ENCODE measurements at regions not wholly inside any gene's neighbourhood (a gene's known extent, or its start where the extent isn't known, plus 50 kb on each side); places are given as distances from the start of the nearest gene placed in this dataset.

DNA sequence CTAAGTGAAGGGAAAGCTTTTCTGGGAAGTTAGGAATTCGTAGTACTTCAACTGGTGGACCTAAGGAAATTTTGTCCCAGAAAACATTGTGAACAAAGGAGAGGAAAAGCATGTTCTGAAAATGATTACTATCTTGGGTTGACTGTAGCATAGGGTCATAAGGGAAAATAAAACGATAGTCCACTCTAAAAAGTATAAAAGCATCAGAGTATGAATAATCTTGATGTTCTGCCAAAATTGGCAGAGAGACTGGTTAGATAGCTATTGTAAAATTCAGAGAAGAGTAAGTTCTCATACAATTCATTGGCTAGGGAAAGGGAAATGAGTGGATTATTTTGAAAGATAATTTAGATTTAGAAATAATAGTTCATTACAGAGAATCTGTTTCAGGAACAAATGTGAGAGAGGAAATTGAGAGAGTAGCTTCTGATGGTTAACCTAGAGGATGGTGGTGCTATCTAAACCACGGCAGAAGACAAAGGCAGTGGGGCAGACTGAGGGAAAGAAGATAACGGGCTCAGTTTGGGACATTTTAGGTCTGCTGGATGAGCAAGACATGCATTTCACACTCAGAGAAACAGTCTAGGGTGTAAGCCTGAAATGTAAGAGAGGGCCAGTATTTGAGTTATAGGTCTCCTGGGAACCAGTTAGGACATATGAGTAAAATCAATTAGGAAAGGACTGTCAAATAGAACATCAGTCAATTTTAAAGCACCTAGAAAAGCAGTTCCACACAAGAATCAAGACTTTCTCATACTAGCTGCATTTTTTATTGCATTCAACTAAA lies 799.3 kb upstream of the CXADR start:
- DNase-seq (ENCODE audit: missing footprints) (no peak), ATAC-seq (no peak)
- intact Hi-C loops (cut with DNase I): no loop called here

DNA sequence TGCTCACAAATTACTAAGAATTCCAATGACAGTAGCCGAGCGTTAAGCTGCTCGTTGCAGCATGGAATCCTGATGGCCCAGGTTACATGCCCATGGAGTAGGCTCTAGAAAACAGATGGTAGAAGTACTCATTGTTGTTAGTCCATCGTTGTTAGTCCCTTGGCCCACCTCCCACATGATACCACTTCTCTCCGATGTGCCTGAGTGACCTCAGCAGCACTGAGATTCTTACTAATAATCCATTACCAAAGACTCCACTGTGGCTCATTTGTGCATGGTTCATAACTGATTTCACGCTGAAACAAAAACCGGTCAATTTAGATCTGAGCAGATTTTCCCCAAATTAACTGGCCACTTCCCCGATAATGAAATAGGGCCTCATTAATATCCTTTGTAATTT lies 772.3 kb upstream of the CXADR start:
- ATAC-seq: no peak
- intact Hi-C loops (cut with DNase I): no loop called here
- DNase-seq (ENCODE audit: missing footprints): no peak

DNA sequence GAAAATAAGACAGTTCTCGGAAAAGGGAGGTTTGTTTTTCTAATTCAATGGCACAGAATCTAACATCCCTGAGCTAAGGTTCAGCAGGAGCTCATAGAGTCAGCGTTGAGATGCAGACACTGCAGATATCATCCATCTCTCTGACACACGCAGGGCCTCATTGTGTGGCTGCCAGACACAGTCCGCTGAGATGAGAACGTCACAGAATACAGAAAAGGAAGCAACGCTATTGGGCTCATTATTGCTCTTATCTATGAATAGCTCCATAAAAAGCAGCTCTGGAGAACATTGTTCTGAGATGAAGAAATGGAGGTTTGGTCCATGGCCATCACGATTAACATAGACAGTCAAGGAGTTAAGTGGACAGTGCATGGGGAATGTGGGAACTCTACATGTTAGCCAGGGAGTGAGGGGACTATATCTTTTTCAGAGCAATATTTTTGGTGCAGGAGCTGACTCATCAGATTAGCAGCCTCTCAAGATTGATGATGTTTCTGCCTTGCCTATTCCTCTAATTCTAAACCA lies 771.6 kb upstream of the CXADR start:
- peak; percentile 87 for ATAC-seq
- DNase-seq (ENCODE audit: missing footprints): peak; percentile 62
- intact Hi-C loops (cut with DNase I): no loop called here

DNA sequence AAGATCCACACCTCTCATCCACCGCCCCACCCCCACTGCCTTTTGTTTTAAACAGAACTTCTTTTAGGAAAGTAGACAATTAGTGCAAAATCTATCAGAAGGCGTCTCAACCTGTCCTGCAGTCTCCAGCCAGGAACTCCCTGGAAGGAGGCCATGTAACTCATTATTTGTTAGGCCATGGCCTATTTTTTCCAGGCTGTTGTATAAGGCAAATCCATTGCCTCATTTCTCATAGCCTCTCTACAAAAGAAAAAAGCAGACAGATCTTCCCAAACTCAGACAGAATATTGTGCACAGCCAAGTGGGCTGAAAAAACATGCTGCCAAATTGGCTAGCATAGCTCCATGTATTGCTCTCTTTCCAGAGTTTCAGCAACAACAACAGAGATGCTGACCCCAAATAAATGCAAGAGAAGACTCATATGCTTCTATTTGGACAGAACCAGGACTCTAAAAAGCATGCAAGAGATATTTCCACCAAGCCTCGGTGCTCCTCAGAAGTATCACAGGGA lies 770.7 kb upstream of the CXADR start:
- DNase-seq (ENCODE audit: missing footprints): no peak
- intact Hi-C loops (cut with DNase I): no loop called here
- peak; percentile 89 for ATAC-seq

DNA sequence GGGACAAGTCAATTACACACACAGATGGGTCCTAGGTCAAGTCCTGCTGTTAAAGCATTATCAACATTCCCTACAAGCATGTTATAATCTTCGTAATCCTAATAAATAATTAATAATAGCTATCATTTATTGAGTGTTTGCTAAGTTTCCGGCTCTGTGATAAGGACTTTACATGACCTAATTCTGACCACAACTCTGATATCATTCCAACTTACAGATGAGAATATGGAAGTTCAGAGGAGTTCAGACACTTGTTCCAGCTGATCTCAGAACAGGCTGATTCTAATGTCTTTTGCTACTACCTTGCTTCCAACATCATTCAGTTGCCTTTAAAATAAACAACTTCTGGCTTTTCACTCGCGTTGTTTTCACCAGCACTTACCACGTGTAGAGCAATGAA lies 770.1 kb upstream of the CXADR start:
- DNase-seq (ENCODE audit: missing footprints): no peak
- ATAC-seq: no peak
- intact Hi-C loops (cut with DNase I): no loop called here

DNA sequence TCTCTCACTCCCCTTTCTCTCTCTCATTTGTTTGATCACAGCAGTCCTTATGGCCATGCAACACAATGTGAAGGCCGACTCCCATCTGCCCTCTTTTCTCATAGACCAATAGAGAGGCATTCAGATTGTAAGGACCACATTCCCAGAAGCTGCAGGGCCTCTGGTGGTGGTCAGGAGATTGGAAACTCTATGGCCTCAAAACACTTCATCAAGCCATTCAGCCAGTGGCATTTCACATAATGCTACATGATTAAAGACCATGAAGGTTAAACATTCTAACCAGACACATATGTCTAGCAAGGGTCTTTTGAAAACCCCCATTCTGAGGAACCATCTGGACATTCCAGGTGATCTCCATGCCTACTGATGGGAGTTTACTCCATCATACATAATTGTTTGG lies 769.5 kb upstream of the CXADR start:
- DNase-seq (ENCODE audit: missing footprints) (no peak), ATAC-seq (no peak)
- intact Hi-C loops (cut with DNase I): no loop called here

DNA sequence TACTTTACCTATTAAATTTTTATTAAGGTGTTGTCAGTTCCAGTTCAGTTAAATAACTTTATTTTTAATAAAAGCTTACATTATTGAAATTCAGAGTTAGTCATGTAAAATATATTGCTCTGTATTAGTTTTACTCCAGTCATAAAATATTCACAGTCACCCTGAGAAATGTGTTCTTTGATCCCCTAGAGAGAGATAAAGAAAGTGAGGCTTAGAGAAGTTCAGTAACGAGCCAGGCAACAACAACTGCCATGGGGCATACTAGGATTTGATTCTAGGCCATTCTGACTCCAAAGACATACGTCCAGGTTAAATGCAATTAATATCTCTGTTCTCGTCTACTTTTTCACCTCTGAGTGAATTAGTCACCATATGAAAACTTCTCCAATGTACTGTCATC lies 761.9 kb upstream of the CXADR start:
- DNase-seq (ENCODE audit: missing footprints): no peak
- intact Hi-C loops (cut with DNase I): no loop called here
- ATAC-seq: no peak

DNA sequence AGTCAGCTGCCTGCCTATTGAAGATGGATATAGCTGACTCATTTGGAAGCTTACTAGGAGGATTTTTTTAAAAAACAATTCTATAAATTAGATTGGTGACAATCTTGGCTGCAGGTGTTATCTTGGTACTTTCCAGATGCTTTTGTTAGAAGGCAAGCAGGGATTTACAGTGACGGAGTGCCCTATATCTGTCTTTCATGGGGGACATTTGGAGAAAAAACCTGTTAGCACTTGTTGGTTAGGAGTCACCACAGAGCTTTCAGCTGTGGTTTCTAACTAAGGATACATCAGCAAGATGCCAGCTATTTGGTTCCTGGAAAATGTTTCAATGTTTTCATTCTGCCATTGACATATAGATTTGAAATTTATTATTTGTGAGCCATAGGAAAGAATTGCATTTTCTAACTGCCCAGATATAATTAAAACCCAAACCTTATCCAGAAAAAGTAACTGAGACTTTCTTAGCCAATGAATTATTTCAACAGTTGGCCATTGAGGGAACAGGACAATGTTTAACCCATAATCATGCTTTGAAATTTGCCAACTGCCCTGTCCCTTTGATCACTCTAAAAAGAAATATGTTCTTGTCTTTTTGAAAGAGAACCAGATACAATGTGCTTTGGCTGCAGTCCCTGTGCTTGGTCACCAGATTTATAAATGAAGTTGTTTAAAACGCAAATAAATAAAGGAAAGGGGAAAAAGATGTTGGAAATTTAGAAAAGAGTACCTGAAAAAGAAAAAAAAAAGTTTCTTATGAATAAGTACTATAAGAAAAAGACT lies 761.0 kb upstream of the CXADR start:
- intact Hi-C loops (cut with DNase I): no loop called here
- ATAC-seq: no peak
- DNase-seq (ENCODE audit: missing footprints): no peak

DNA sequence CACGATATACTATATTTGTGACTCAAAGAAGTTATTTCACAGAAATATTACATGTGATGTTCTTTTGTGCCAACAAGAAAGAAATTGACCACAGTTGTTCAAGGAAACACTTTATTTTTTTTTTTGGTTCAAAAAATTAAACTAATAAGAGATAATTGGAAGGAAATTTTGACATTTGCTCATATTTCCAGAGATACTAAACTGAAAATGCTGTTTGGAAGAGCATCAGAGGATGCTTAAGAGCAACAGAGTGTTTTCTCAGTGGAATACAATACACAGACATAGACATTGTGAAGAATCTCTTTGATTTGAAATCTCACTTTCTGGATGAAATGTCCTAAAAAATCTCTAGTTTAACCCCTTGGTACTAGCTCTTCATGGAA lies 760.4 kb upstream of the CXADR start:
- ATAC-seq: no peak
- intact Hi-C loops (cut with DNase I): no loop called here
- DNase-seq (ENCODE audit: missing footprints): no peak

DNA sequence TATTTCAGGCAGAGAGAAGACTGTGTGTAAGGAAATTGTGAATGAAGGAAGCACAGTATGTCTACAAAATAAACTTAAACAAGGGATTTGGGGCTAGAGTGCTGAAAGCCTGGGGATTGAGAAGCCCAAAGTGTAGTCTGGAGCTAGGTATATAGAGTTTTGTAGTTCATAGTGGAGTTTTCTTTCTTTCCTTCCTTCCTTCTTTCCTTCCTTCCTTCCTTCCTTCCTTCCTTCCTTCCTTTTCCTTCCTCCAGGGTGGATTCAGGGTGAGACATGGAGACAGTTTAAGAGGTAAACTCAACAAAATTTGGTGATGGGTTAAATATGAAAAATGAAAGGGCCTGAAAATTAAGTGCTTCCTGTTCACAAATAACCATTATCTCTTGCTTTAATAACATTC lies 757.8 kb upstream of the CXADR start:
- ATAC-seq (no peak), DNase-seq (ENCODE audit: missing footprints) (no peak)
- intact Hi-C loops (cut with DNase I): no loop called here

DNA sequence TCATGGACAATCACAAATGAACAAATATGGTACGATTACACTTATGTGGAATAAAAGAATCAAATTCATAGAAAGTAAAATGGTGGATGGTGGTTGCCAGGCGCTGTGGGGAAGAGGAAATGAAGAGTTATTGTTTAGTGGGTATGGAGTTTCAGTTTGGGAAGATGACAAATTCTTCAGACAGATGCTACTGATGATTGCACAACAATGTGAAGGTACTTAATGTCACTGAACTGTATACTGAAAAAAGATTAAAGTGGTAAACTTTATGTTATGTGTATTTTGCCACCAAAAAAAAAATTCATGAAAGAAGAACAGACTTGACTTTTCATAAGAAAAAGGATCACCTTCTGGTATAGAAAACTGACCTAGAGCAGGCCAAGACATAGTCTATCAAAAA lies 745.6 kb upstream of the CXADR start:
- DNase-seq (ENCODE audit: missing footprints) (no peak), ATAC-seq (no peak)
- intact Hi-C loops (cut with DNase I): no loop called here

DNA sequence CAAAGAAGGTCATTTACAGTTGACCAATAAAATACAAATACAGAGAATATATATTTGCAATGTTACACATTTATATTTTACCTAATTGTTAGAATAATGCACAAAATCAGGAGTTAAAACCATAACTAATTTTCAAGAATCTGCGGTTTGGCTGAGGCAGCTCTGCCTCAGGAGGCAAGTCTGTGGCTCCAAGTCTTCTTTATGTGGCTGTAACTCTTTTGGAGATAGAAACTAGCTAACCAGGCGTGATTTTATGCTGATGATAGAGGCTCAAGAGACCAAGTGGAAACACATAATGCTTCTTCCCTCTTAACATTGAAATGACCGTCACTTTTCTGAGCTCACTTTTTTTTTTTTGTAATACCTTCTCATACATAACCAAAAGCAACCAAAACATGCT lies 744.7 kb upstream of the CXADR start:
- DNase-seq (ENCODE audit: missing footprints) (no peak), ATAC-seq (no peak)
- intact Hi-C loops (cut with DNase I): no loop called here

DNA sequence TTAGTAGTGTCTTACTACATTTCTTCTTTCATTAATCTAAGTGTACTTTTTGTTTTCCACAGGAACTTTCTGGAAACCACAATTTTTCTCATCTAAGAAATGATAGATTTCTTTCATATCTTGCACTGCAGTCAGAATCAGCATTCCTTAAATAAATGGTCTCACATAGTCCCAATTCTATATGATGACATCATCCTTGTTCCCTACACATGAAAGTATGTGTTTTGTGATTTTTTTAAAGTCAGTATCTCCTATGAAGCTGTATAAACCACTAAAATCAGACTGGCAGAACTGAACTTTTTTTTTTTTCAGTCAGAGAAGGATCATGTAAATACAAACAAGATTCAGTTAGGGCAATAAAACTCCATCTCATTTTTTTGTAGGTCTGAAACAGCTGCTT lies 742.6 kb upstream of the CXADR start:
- DNase-seq (ENCODE audit: missing footprints): no peak
- ATAC-seq: no peak
- intact Hi-C loops (cut with DNase I): no loop called here

DNA sequence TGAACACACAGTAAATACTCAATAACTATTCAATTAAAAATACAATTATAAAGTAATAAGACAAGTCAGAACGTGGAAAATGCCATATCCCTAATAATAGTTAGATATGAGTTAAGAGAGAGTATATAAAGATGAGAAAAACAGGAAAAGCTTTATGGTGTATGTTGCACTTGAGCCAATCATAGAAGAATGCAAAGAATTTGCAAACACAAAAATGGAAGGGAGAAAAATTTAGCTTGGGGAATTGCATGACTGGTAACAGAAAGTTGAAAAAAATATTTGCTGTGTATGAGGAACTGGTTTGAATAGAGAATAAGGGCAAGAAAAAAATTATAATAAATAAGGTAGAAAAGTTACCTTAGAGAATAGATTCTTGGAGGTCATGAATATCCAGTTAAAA lies 739.6 kb upstream of the CXADR start:
- intact Hi-C loops (cut with DNase I): no loop called here
- DNase-seq (ENCODE audit: missing footprints): no peak
- ATAC-seq: no peak

DNA sequence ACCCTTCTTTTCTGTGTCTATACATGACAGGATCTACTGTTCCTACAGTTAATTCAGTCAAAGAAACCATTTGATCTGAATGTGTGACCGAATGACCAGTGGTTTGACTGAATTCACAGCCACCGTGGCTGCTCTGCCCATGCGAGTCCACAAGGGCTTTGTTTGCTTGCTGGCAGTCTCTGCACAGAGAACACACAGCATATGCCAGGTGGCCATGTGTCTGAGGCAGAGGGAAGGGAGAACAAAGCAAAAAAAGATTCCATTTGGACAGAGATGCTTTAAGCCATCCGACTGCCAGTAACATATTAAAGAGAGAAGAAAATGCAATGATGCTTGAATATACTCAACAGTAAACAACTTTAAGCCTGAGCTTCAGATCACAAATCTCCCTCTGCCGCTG lies 737.8 kb upstream of the CXADR start:
- no peak for DNase-seq (ENCODE audit: missing footprints)
- no peak for ATAC-seq
- intact Hi-C loops (cut with DNase I): no loop called here

DNA sequence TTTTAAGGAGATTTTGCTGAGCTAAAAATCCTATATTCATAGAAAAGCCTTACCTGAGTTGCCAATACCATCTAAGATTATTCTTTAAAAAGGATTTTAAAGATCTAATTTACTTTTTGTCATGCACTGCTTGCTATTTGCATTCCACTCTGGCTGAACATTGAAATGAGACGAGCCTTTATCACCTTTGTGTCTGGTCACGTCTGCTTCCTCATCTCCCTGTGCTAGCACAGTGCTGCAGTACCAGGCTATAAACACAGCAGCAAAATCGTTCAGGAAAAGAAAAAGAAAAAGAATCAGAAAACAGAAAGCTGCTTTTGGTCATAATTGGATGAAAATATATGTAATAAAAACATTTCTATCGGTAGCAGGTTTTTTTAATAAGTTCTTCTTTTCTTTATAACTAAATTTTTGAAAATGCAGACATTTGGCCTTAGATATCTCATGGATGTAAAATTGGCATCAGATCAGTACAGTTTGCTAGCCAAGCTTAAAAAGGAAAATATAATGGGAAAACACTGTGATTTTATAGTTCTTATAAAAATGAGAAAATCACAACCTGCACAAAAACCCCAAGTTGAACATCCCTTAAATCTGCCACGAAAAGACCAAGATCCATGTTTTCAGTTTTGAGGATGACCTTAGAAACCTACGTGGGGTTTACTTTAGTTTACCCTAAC lies 735.7 kb upstream of the CXADR start:
- intact Hi-C loops (cut with DNase I): no loop called here
- ATAC-seq (no peak), DNase-seq (ENCODE audit: missing footprints) (no peak)

DNA sequence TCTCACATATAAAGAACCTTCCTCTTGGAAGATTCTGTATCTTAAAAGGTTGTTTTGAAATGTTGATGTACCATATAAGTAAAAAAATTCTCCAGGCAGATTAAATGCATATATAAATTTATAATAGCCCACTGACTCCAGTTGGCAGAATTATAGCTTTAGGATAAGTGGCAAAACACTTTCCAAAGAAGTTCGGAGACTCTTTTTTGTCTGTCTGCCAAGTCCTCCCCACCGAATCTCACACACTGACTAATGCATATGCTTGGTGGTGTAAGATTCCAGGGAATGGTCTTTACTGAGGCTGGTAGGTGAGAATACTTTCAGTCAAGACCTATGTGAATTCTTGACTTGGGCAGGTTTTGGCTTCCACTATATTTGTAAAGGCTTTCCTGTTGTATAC lies 724.3 kb upstream of the CXADR start:
- no peak for ATAC-seq
- DNase-seq (ENCODE audit: missing footprints): no peak
- intact Hi-C loops (cut with DNase I): no loop called here

DNA sequence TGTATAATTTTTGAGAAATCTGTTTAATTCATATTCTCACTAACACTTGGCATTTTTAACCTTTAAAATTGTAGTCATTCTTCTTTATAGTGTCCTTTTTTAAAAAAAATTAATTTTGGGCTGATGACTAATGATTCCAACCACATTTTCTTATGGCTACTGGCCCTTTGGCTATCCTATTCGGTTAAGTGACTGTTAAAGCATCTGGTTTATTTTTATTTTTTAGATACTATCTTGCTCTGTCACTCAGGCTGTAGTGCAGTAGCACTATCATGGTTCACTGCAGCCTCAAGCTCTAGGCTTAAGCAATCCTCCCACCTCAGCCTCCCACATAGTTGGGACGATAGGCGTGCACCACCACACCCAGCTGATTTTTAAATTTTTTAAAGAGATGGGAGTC lies 723.2 kb upstream of the CXADR start:
- intact Hi-C loops (cut with DNase I): no loop called here
- ATAC-seq: no peak
- DNase-seq (ENCODE audit: missing footprints): no peak

DNA sequence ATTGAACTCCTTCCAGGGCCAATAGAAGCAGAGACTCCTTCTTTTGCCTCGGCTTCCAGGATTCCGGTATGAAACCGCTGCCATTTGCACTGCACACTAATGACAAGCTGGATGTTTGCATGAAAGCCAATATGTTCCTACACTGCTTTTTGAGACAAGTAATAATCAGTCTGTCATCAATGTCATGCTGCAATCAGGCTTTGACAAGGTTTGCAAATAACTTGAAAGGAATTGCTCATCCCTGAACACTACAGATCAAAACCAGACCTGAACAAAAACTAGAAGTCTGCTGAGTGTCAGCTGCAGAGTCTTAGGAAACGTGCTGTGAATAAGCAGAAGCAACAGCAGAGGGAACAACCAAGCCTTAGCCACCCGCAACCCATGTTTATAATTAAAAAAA lies 720.7 kb upstream of the CXADR start:
- intact Hi-C loops (cut with DNase I): no loop called here
- ATAC-seq (no peak), DNase-seq (ENCODE audit: missing footprints) (no peak)

DNA sequence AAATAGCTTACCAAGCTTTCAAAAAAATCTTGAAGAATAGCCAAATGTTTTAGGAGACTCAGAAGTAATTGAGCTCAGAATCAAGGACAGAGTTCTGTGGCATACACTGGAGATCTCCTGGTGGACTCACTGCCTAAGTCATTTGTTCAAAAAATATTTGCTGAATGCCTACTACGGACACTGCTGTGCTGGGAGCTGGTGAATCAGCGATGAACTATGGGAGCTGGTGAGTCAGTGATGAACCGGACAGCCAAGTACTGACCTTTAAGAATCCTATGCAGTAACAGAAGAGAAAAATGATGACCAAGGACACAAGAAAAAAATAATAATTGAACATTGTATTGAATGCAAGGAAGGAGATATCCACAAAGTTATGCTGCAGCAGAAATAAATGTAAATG lies 717.9 kb upstream of the CXADR start:
- ATAC-seq (no peak), DNase-seq (ENCODE audit: missing footprints) (no peak)
- intact Hi-C loops (cut with DNase I): no loop called here
